K562 (cell line): ENCODE measurements at regions not wholly inside any gene's neighbourhood (a gene's known extent, or its start where the extent isn't known, plus 50 kb on each side); places are given as distances from the start of the nearest gene placed in this dataset.
A peak's percentile ranks its signal among the peaks of the same experiment; 100 is the strongest.

Experiments
- BDP1 ChIP-seq: IDR thresholded peaks from 3 replicates; pipeline ENCODE4 v1.6.1; 2011; ENCODE audit not compliant: insufficient read length, insufficient read depth
- CBX2 ChIP-seq: fragments of 200-600 bp; sonication (generic); IDR thresholded peaks from one replicate; pipeline ENCODE4 v1.6.1; 2012; ENCODE audit warnings: mild to moderate bottlenecking, low read length, inconsistent platforms; ENCODE audit not compliant: insufficient read depth, poor library complexity, severe bottlenecking
- DEAF1 ChIP-seq: fragments of 450-650 bp; formaldehyde crosslinking; IDR thresholded peaks from 2 replicates; pipeline ENCODE4 v1.4.0; 2020; ENCODE audit warnings: mild to moderate bottlenecking, moderate library complexity
- FOXA3 ChIP-seq, 2 experiments: fragments of 450-650 bp in 1 of 2; sonication (generic) in 1 of 2; formaldehyde crosslinking; IDR thresholded peaks in 1 of 2; conservative IDR thresholded peaks in 1 of 2; 2 replicates each; pipeline versions ENCODE4 v1.4.0 to v1.8.0; 2020 to 2022; ENCODE audit warnings: mild to moderate bottlenecking in 2 of 2, missing genetic modification reagents in 1 of 2
- GATAD2A ChIP-seq: fragments of 450-650 bp; IDR thresholded peaks from 2 replicates; pipeline ENCODE4 v1.6.1; 2017
- JUND ChIP-seq, 2 experiments: IDR thresholded peaks; 2 replicates in 1 of 2; 3 replicates in 1 of 2; pipeline ENCODE4 v1.6.1; 2011; ENCODE audit warnings: borderline replicate concordance in 2 of 2, low read depth in 2 of 2, low read length in 2 of 2, improper control_type of control experiment in 1 of 2, missing biosample characterization in 1 of 2, missing genetic modification characterization in 1 of 2, missing genetic modification reagents in 1 of 2
- MECOM ChIP-seq: fragments of 250-450 bp; sonication (Bioruptor Pico); IDR thresholded peaks from 2 replicates; pipeline ENCODE4 v1.8.0; 2022; ENCODE audit warnings: inconsistent platforms
- MTA1 ChIP-seq: fragments of 450-650 bp; IDR thresholded peaks from 2 replicates; pipeline ENCODE4 v1.6.1; 2017; ENCODE audit warnings: borderline replicate concordance
- NCOA6 ChIP-seq: fragments of 450-650 bp; IDR thresholded peaks from 2 replicates; pipeline ENCODE4 v1.6.1; 2017; ENCODE audit warnings: mild to moderate bottlenecking
- RCOR1 ChIP-seq, 2 experiments: IDR thresholded peaks; 2 replicates each; pipeline ENCODE4 v1.6.1; 2012; ENCODE audit warnings: low read depth in 2 of 2, low read length in 2 of 2, borderline replicate concordance in 1 of 2, improper control_type of control experiment in 1 of 2
- REST ChIP-seq, 2 experiments: fragments of 450-650 bp; formaldehyde crosslinking in 1 of 2; IDR thresholded peaks; 2 replicates each; pipeline versions ENCODE4 v1.4.0 to v1.6.1; 2014 to 2020; ENCODE audit warnings: mild to moderate bottlenecking in 2 of 2, borderline replicate concordance in 1 of 2, low read depth in 1 of 2
- TAF1 ChIP-seq: IDR thresholded peaks from 2 replicates; pipeline ENCODE4 v1.6.1; 2011; ENCODE audit warnings: mild to moderate bottlenecking, low read length, moderate library complexity; ENCODE audit not compliant: insufficient read depth, control insufficient read depth, severe bottlenecking; ENCODE audit errors: extremely low read depth
- ZKSCAN1 ChIP-seq: fragments of 150-350 bp; IDR thresholded peaks from 2 replicates; pipeline ENCODE4 v1.6.1; 2016; ENCODE audit warnings: low read depth, low read length
- ZNF224 ChIP-seq: sonication (generic); formaldehyde crosslinking; IDR thresholded peaks from 2 replicates; pipeline ENCODE4 v1.8.0; 2022; ENCODE audit warnings: mild to moderate bottlenecking, missing genetic modification reagents
- ZNF253 ChIP-seq: fragments of 250-450 bp; sonication (Bioruptor Pico); conservative IDR thresholded peaks from 2 replicates; pipeline ENCODE4 v1.6.1; 2021; ENCODE audit warnings: mild to moderate bottlenecking
- ZNF639 ChIP-seq, 2 experiments: fragments of 200-800 bp in 1 of 2; sonication (Bioruptor generic) in 1 of 2; sonication (generic) in 1 of 2; formaldehyde crosslinking in 1 of 2; IDR thresholded peaks in 1 of 2; conservative IDR thresholded peaks in 1 of 2; 2 replicates each; pipeline versions ENCODE4 v1.5.0 to v1.6.1; 2016 to 2020; ENCODE audit warnings: missing compliant biosample characterization in 1 of 2, missing genetic modification characterization in 1 of 2, missing genetic modification reagents in 1 of 2

GRCh38 chr20:55094353-55094861, 619.0 kb downstream of the DOK5 start (continued):
- TF ChIP-seq MECOM (CRISPR knock-in tag): peak; percentile 95
- TF ChIP-seq DEAF1 (CRISPR knock-in tag): no peak
- peak; percentile 68; the same call in 1 of the 2 replicates for TF ChIP-seq JUND (IDR thresholded peaks at IDR 0.05; ENCODE audit: borderline replicate concordance, low read depth, low read length)
- TF ChIP-seq JUND (tag; IDR thresholded peaks at IDR 0.05; ENCODE audit: borderline replicate concordance, low read depth, low read length): peak; percentile 84; the same call in 2 of the 3 replicates
- no peak for TF ChIP-seq CBX2
- no peak for TF ChIP-seq TAF1
- no peak for TF ChIP-seq ZNF253 (CRISPR knock-in tag)
- no peak for TF ChIP-seq ZKSCAN1
- TF ChIP-seq GATAD2A: peak; percentile 55; the same call in 1 of the 2 replicates
- no peak for TF ChIP-seq REST (IDR thresholded peaks at IDR 0.05; ENCODE audit: borderline replicate concordance)
- no peak for TF ChIP-seq REST (CRISPR knock-in tag; IDR thresholded peaks at IDR 0.05; ENCODE audit: low read depth)
- no peak for TF ChIP-seq MTA1
- TF ChIP-seq RCOR1 (IDR thresholded peaks at IDR 0.05; ENCODE audit: borderline replicate concordance in 1 of 2, low read depth in 2 of 2, low read length in 2 of 2): peak in 1 of 2 experiments; percentile 25; a peak in 1 of 4 replicates
- no peak for TF ChIP-seq ZNF639 (CRISPR knock-in tag; conservative IDR thresholded peaks at IDR 0.05 in 1 of 2, IDR thresholded peaks at IDR 0.05 in 1 of 2)
- no peak for TF ChIP-seq BDP1
- TF ChIP-seq NCOA6: no peak
- TF ChIP-seq FOXA3 (CRISPR knock-in tag; conservative IDR thresholded peaks at IDR 0.05 in 1 of 2, IDR thresholded peaks at IDR 0.05 in 1 of 2): no peak; a peak in 1 of 4 replicates
- TF ChIP-seq ZNF224: no peak
